Stimulated activated naive CD8-positive, alpha-beta T cell treated with anti-CD3 and anti-CD28 coated beads, Interleukin-15, amount 100 ng/mL, for 72 hours (primary cell): ENCODE measurements at regions not wholly inside any gene's neighbourhood (a gene's known extent, or its start where the extent isn't known, plus 50 kb on each side); places are given as distances from the start of the nearest gene placed in this dataset.
"Not testable (repeated sequence)": the region's sequence is repeated elsewhere in the genome, so short reads cannot be mapped to it uniquely, and the experiment has no call there.

ENCODE experiments used
- ATAC-seq: fragments of 150-1000 bp; cut with Tn5 transposase; 2 replicates; pipeline ENCODE4 v1.10.0; 2021; ENCODE audit warnings: mild to moderate bottlenecking, moderate library complexity
- DNase-seq, 2 donors: peaks; one replicate each; pipeline ENCODE4 v3.0.0; 2021 to 2022
- H3K27ac Mint-ChIP-seq, 2 donors: one replicate each; pipeline ENCODE4 v1.8.0; 2022; ENCODE audit warnings: mild to moderate bottlenecking in 2 of 2, mixed read lengths in 2 of 2, moderate library complexity in 2 of 2
- H3K27me3 Mint-ChIP-seq: one replicate; pipeline ENCODE4 v1.8.0; 2022; ENCODE audit warnings: mixed read lengths
- H3K4me1 Mint-ChIP-seq: one replicate; pipeline ENCODE4 v1.8.0; 2022; ENCODE audit warnings: mild to moderate bottlenecking, mixed read lengths
- H3K4me3 Mint-ChIP-seq, 2 donors: one replicate each; pipeline ENCODE4 v1.8.0; 2022; ENCODE audit warnings: mild to moderate bottlenecking in 2 of 2, mixed read lengths in 2 of 2, moderate library complexity in 1 of 2
- H3K9me3 Mint-ChIP-seq, 2 donors: one replicate each; pipeline ENCODE4 v1.8.0; 2022; ENCODE audit warnings: mixed read lengths in 2 of 2

GRCh38 chr7:12839508-12840153 lies 152.2 kb downstream of the ARL4A start:
- DNase-seq, result no peak
- H3K4me3 Mint-ChIP-seq, result no peak overlapping the region
- no peak for ATAC-seq
- no peaks in the 10 kb centered on the region for H3K4me1 Mint-ChIP-seq
- no peak overlapping the region for H3K27ac Mint-ChIP-seq
- H3K27me3 Mint-ChIP-seq, result no peaks in the 10 kb centered on the region
- H3K9me3 Mint-ChIP-seq, result peaks cover 24 to 27% of the 10 kb centered on the region in 2 donors

GRCh38 chr7:12844732-12845131 lies 157.3 kb downstream of the ARL4A start:
- H3K9me3 Mint-ChIP-seq, result peaks cover 22 to 39% of the 10 kb centered on the region in 2 donors
- ATAC-seq, DNase-seq, H3K4me1 Mint-ChIP-seq, H3K27ac Mint-ChIP-seq, H3K4me3 Mint-ChIP-seq, H3K27me3 Mint-ChIP-seq: not testable (repeated sequence)

- ATAC-seq, result no peak
- Mint-ChIP-seq H3K4me1 (no peaks in the 10 kb centered on the region), H3K27me3 (peaks cover 10% of the 10 kb centered on the region), H3K9me3 (peaks cover 16 to 28% of the 10 kb centered on the region in 2 donors), H3K27ac (no peak overlapping the region), H3K4me3 (no peak overlapping the region)
- no peak for DNase-seq
These were observed 159.6 kb downstream of the ARL4A start for GRCh38 chr7:12847001-12847400.

DNA sequence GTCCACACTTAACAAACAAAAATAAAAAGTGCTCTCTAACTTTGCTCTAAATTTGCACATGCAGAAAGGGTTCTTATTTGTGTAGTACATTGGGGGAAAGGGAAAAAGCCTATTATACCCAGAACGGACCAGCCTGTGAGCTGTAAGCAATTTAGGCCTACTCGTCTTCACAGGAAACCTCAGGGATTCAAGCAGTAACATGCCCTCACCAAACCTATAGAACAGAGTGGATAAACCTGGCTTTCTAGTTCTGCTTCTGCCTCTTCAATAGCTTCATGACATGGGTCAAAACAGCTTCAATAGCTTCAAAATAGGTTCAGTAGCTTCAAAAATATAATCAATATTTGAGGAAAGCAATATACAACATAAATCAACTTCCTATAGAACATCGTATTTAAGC lies 163.7 kb downstream of the ARL4A start:
- Mint-ChIP-seq H3K4me1 (no peaks in the 10 kb centered on the region), H3K4me3 (no peak overlapping the region), H3K27ac (no peak overlapping the region), H3K27me3 (peaks cover 10% of the 10 kb centered on the region), H3K9me3 (peaks cover 4 to 7% of the 10 kb centered on the region in 2 donors)
- ATAC-seq, result no peak
- no peak for DNase-seq

GRCh38 chr7:12851841-12852240 lies 164.4 kb downstream of the ARL4A start:
- no peak overlapping the region for H3K27ac Mint-ChIP-seq
- no peak for ATAC-seq
- peaks cover 4% of the 10 kb centered on the region in 2 donors for H3K9me3 Mint-ChIP-seq
- DNase-seq, result no peak
- H3K4me3 Mint-ChIP-seq, result no peak overlapping the region
- H3K27me3 Mint-ChIP-seq, result peaks cover 10% of the 10 kb centered on the region
- H3K4me1 Mint-ChIP-seq, result no peaks in the 10 kb centered on the region

DNA sequence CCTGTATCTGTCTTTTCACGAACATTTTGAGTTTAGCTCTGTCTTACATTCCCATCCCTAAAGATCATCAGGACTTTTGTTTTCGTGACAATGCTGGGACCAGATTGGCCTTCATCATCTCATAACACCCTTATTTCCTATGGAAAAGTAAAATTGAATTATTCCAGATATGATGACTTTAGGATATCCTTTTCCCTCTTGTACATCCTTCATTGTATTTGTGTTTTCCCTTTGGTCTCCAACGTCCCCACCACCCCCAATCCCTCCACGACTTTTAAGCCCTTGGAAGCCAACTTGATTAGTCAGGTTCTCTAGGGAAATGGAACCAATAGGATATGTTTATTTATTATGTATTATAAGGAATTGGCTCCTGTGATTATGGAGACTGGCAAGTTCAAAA lies 167.6 kb downstream of the ARL4A start:
- H3K4me3 Mint-ChIP-seq, result no peak overlapping the region
- ATAC-seq (no peak), DNase-seq (no peak)
- no peak overlapping the region for H3K27ac Mint-ChIP-seq
- no peaks in the 10 kb centered on the region for H3K9me3 Mint-ChIP-seq
- peaks cover under 1% of the 10 kb centered on the region for H3K27me3 Mint-ChIP-seq
- no peaks in the 10 kb centered on the region for H3K4me1 Mint-ChIP-seq

GRCh38 chr7:12859761-12860160 lies 172.3 kb downstream of the ARL4A start:
- no peaks in the 10 kb centered on the region for H3K9me3 Mint-ChIP-seq
- no peaks in the 10 kb centered on the region for H3K4me1 Mint-ChIP-seq
- no peak overlapping the region for H3K4me3 Mint-ChIP-seq
- ATAC-seq (no peak), DNase-seq (no peak)
- no peak overlapping the region for H3K27ac Mint-ChIP-seq
- no peaks in the 10 kb centered on the region for H3K27me3 Mint-ChIP-seq

DNA sequence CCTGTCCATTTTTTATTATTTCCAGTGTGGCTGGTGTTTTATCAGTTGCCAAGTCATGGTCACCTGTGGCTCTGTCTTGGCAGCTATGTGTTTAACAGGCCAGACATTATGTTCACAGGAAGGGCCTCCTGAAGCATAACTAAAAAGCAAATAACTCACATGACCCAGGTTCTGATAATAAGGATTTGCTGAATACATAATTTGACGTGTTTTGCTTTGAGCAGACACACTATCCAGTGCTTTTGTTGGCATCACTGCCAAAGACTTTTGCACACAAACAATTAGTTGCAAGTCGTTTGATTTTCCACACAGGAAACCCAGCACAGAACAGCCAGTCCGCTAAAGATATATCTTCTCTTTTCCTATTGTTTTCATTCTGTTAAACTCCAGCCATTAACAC lies 173.6 kb downstream of the ARL4A start:
- DNase-seq (no peak), ATAC-seq (no peak)
- Mint-ChIP-seq H3K27me3 (peaks cover 8% of the 10 kb centered on the region), H3K4me1 (no peaks in the 10 kb centered on the region), H3K27ac (no peak overlapping the region), H3K4me3 (no peak overlapping the region), H3K9me3 (no peaks in the 10 kb centered on the region)

GRCh38 chr7:12862146-12862545 lies 174.7 kb downstream of the ARL4A start:
- no peak for ATAC-seq
- no peak overlapping the region for H3K4me3 Mint-ChIP-seq

DNA sequence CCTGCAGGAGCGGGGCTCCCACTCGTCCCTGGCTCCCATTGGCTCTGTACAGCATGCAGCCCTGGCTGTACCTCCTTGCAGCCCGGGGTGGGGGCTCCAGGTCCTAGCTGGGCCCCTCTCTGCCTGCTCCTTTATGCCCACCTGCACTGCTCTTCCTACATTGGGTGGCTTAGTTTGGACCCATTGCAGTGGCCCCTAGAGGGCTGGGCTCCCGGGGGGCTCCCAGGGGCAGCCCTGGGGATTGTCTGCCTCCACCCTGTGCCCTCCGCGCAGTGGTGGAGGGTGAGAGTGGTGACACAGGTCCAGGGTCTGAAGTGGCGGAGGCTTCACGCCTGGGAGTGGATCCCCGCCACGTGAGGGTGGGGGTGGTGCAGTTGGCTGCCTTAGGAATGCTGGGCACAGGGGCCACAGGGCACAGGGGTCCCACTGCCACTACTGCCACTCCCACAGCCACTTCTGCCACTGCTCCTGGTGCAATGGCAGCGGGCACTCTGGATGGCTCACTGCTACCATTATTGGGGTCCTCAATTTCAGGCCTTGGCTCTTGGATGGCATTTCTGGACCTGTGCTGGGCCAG lies 177.1 kb downstream of the ARL4A start:
- Mint-ChIP-seq H3K27me3 (peaks cover 8% of the 10 kb centered on the region), H3K4me1 (no peaks in the 10 kb centered on the region), H3K27ac (no peak overlapping the region), H3K9me3 (no peaks in the 10 kb centered on the region), H3K4me3 (no peak overlapping the region)
- DNase-seq, result no peak
- peak; percentile 69 for ATAC-seq

More at GRCh38 chr7:12862146-12862545, 174.7 kb downstream of the ARL4A start:
- Mint-ChIP-seq H3K27me3 (peaks cover 8% of the 10 kb centered on the region), H3K4me1 (no peaks in the 10 kb centered on the region), H3K9me3 (no peaks in the 10 kb centered on the region), H3K27ac (no peak overlapping the region)
- no peak for DNase-seq

DNA sequence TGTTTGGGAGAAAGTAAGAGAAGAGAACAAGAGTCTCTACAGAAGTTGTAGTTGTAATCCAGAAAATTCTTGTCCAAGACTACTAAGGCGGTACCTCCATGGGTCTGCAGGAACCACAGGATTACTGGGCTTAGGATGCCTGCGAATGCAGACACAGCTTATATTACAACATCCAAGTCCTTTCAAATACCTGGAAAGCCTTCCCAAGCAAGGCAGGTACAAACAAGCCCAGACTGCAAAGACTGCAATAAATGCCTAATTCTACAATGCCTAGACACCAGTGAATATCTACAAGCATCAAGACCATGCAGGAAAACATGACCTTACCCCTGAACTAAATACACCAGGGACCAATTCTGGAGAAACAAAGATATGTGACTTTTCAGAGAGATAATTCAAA lies 178.2 kb downstream of the ARL4A start:
- no peak for DNase-seq
- H3K9me3 Mint-ChIP-seq, result no peaks in the 10 kb centered on the region
- ATAC-seq, result no peak

GRCh38 chr7:12866207-12866606 lies 178.8 kb downstream of the ARL4A start:
- H3K4me1 Mint-ChIP-seq, result no peaks in the 10 kb centered on the region
- peaks cover 8% of the 10 kb centered on the region for H3K27me3 Mint-ChIP-seq
- DNase-seq (no peak), ATAC-seq (no peak)
- no peak overlapping the region for H3K4me3 Mint-ChIP-seq
- H3K27ac Mint-ChIP-seq, result no peak overlapping the region
- no peaks in the 10 kb centered on the region for H3K9me3 Mint-ChIP-seq

More for the DNA sequence above, 178.2 kb downstream of the ARL4A start:
- H3K27ac Mint-ChIP-seq, result peak overlapping the region in 1 of 2 donors; percentile 92
- H3K4me3 Mint-ChIP-seq, result no peak overlapping the region
- H3K4me1 Mint-ChIP-seq, result no peaks in the 10 kb centered on the region
- peaks cover 8% of the 10 kb centered on the region for H3K27me3 Mint-ChIP-seq

- Mint-ChIP-seq H3K9me3 (no peaks in the 10 kb centered on the region), H3K27ac (no peak overlapping the region), H3K4me1 (no peaks in the 10 kb centered on the region), H3K4me3 (no peak overlapping the region), H3K27me3 (peaks cover 15% of the 10 kb centered on the region)
- ATAC-seq (no peak), DNase-seq (no peak)
These were observed 180.6 kb downstream of the ARL4A start for GRCh38 chr7:12868027-12868426.

GRCh38 chr7:12870219-12870618 lies 182.8 kb downstream of the ARL4A start:
- no peaks in the 10 kb centered on the region for H3K9me3 Mint-ChIP-seq
- no peaks in the 10 kb centered on the region for H3K4me1 Mint-ChIP-seq
- no peak for DNase-seq
- peaks cover 10% of the 10 kb centered on the region for H3K27me3 Mint-ChIP-seq
- H3K27ac Mint-ChIP-seq, result no peak overlapping the region
- ATAC-seq, result no peak
- H3K4me3 Mint-ChIP-seq, result no peak overlapping the region

- Mint-ChIP-seq H3K4me1 (no peaks in the 10 kb centered on the region), H3K9me3 (no peaks in the 10 kb centered on the region)
- no peak for ATAC-seq
These were observed 185.1 kb downstream of the ARL4A start for GRCh38 chr7:12872487-12872886.

GRCh38 chr7:12873571-12873970 lies 186.1 kb downstream of the ARL4A start:
- DNase-seq (no peak), ATAC-seq (no peak)
- Mint-ChIP-seq H3K4me1 (no peaks in the 10 kb centered on the region), H3K4me3 (no peak overlapping the region), H3K9me3 (no peaks in the 10 kb centered on the region), H3K27me3 (peaks cover 7% of the 10 kb centered on the region), H3K27ac (no peak overlapping the region)

More at GRCh38 chr7:12872487-12872886, 185.1 kb downstream of the ARL4A start:
- Mint-ChIP-seq H3K27ac (no peak overlapping the region), H3K4me3 (no peak overlapping the region), H3K27me3 (peaks cover 7% of the 10 kb centered on the region)
- DNase-seq, result no peak

DNA sequence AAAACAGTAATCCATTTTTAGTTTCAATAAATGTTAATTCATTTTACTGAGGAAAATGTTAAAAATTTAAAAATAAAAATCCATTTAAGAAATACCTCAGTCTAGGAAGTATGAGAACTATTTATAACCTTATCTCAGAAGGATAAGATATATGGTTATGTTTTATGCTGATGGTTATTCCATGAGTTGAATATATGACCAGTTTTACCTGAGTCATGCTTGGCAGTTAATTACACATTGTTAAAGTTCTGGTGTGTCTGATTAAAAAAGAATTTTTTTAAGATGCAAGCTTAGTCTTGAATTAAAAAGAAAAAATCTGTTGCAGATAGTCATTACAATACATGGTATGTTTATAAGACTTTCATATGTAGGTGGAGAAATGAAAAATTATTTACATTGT lies 191.7 kb downstream of the ARL4A start:
- Mint-ChIP-seq H3K4me1 (no peaks in the 10 kb centered on the region), H3K27ac (no peak overlapping the region), H3K27me3 (peaks cover 6% of the 10 kb centered on the region), H3K9me3 (no peaks in the 10 kb centered on the region), H3K4me3 (no peak overlapping the region)
- no peak for ATAC-seq
- no peak for DNase-seq
